K562 (cell line): ENCODE measurements at regions not wholly inside any gene's neighbourhood (a gene's known extent, or its start where the extent isn't known, plus 50 kb on each side); places are given as distances from the start of the nearest gene placed in this dataset.

Experiments
- ATAC-seq: fragments of 200-7000 bp; cut with Tn5 transposase; 3 replicates; pipeline ENCODE4 v1.9.1; 2020; ENCODE audit warnings: moderate library complexity
- BruUV-seq: library from RNA; stranded (reverse); fragments of 400-500 nt; replicated peaks from 2 replicates; lab custom pipeline; 2021; lab: Mats Ljungman, UMichigan
- CTCF ChIA-PET: fragments of 300-600 bp; formaldehyde crosslinking; extraction: SDS; loops from one replicate; lab custom pipeline; 2021; ENCODE audit warnings: low intra/inter-chr PET ratio; lab: Yijun Ruan, JAX
- POLR2A ChIA-PET: fragments of 300-600, 350-650 bp; sonication (Branson Sonifier 250); formaldehyde crosslinking; extraction: SDS; loops from one replicate; lab custom pipeline; 2021; ENCODE audit warnings: antibody characterized with exemption, inconsistent platforms; lab: Yijun Ruan, JAX
- DNase-seq, 4 experiments: peaks; one replicate each; pipeline versions ENCODE4 v3.0.0 to v3.0.0-alpha.2; 2011 to 2018; ENCODE audit warnings: low spot score in 3 of 4, mixed read lengths in 3 of 4; ENCODE audit errors: extremely low read depth in 1 of 4
- FAIRE-seq: peaks from 2 replicates; lab custom pipeline; 2011; peaks lifted over from hg19 to GRCh38; lab: Jason Lieb, UNC
- H2AFZ ChIP-seq: 2 replicates; pipeline ENCODE4 v1.6.0; 2011; ENCODE audit warnings: low read depth, low read length, control low read depth, inconsistent platforms
- H3K27ac ChIP-seq: fragments of 200-600 bp; 3 replicates; pipeline ENCODE4 v1.8.0; 2011; ENCODE audit warnings: low read depth, mild to moderate bottlenecking, control low read depth, inconsistent platforms, low read length, moderate library complexity, mixed read lengths; ENCODE audit errors: extremely low read depth
- H3K27me3 ChIP-seq, 2 experiments: fragments of 300-600 bp in 1 of 2; 2 replicates in 1 of 2; 3 replicates in 1 of 2; pipeline versions ENCODE4 v1.6.0 to v1.8.0; 2011; ENCODE audit warnings: inconsistent platforms in 2 of 2, low read length in 2 of 2, mild to moderate bottlenecking in 1 of 2, mixed read lengths in 1 of 2, moderate library complexity in 1 of 2; ENCODE audit not compliant: control insufficient read depth in 2 of 2, insufficient read depth in 2 of 2
- H3K36me3 ChIP-seq: fragments of 300-600 bp; 3 replicates; pipeline ENCODE4 v1.8.0; 2011; ENCODE audit warnings: mild to moderate bottlenecking, low read length, inconsistent platforms; ENCODE audit not compliant: control insufficient read depth, insufficient read depth
- H3K4me1 ChIP-seq, 2 experiments: fragments of 200-600 bp in 1 of 2; replicated peaks in 1 of 2; 2 replicates in 1 of 2; 3 replicates in 1 of 2; pipeline versions ENCODE4 v1.5.1 to v1.8.0; 2011; ENCODE audit warnings: inconsistent platforms in 2 of 2, low read length in 2 of 2, mild to moderate bottlenecking in 1 of 2, mixed read lengths in 1 of 2, moderate library complexity in 1 of 2; ENCODE audit not compliant: control insufficient read depth in 2 of 2, insufficient read depth in 2 of 2
- H3K4me2 ChIP-seq: 2 replicates; pipeline ENCODE4 v1.6.1; 2011; ENCODE audit warnings: low read length, control low read depth, inconsistent platforms, mixed read lengths; ENCODE audit not compliant: insufficient read depth
- H3K4me3 ChIP-seq: fragments of 200-600 bp; sonication (generic), shearing (Covaris generic); 2 replicates; pipeline ENCODE4 v1.5.1; 2016; ENCODE audit warnings: control low read depth, inconsistent platforms
- H3K79me2 ChIP-seq: fragments of 200-600 bp; 3 replicates; pipeline ENCODE4 v1.8.0; 2011; ENCODE audit warnings: low read length, inconsistent platforms; ENCODE audit not compliant: control insufficient read depth, insufficient read depth
- H3K9ac ChIP-seq, 2 experiments: 2 replicates each; pipeline versions ENCODE4 v1.6.0 to v1.6.1; 2011; ENCODE audit warnings: low read depth in 2 of 2, low read length in 2 of 2, control low read depth in 1 of 2, inconsistent platforms in 1 of 2, mild to moderate bottlenecking in 1 of 2, mixed read lengths in 1 of 2; ENCODE audit not compliant: insufficient read depth in 1 of 2
- H3K9me1 ChIP-seq: one replicate; pipeline ENCODE4 v1.6.0; 2011; ENCODE audit warnings: inconsistent platforms, mild to moderate bottlenecking, low read length, moderate library complexity; ENCODE audit not compliant: control insufficient read depth, insufficient read depth
- H3K9me3 ChIP-seq: replicated peaks from 2 replicates; pipeline ENCODE4 v1.5.1; 2011; ENCODE audit warnings: low read depth, low read length, inconsistent platforms; ENCODE audit not compliant: control insufficient read depth, insufficient read depth
- H4K20me1 ChIP-seq: replicated peaks from 2 replicates; pipeline ENCODE4 v1.6.1; 2011; ENCODE audit warnings: low read length, inconsistent platforms, mixed read lengths; ENCODE audit not compliant: control insufficient read depth, insufficient read depth
- AFF4 ChIP-seq: sonication (generic); formaldehyde crosslinking; IDR thresholded peaks from 2 replicates; pipeline ENCODE4 v1.8.0; 2023; ENCODE audit warnings: mild to moderate bottlenecking, missing genetic modification reagents
- CTBP1 ChIP-seq: fragments of 450-650 bp; IDR thresholded peaks from 2 replicates; pipeline ENCODE4 v1.6.1; 2016; ENCODE audit warnings: borderline replicate concordance
- ETS2 ChIP-seq: IDR thresholded peaks from 2 replicates; pipeline ENCODE4 v1.6.1; 2016; ENCODE audit warnings: borderline replicate concordance, missing genetic modification characterization, mild to moderate bottlenecking, moderate library complexity, missing compliant biosample characterization; ENCODE audit not compliant: poor library complexity, severe bottlenecking
- ETV1 ChIP-seq: fragments of 450-650 bp; conservative IDR thresholded peaks from 2 replicates; pipeline ENCODE4 v1.6.1; 2016; ENCODE audit warnings: missing genetic modification characterization, control low read depth, low read depth, missing compliant biosample characterization
- IFI16 ChIP-seq: fragments of 250-450 bp; sonication (Bioruptor Pico); IDR thresholded peaks from 2 replicates; pipeline ENCODE4 v2.1.2; 2022; ENCODE audit warnings: mild to moderate bottlenecking, inconsistent platforms
- KDM5B ChIP-seq: fragments of 200-600 bp; sonication (generic); IDR thresholded peaks from 2 replicates; pipeline ENCODE4 v1.6.1; 2012; ENCODE audit warnings: low read depth, mild to moderate bottlenecking, moderate library complexity, low read length, control low read depth, inconsistent platforms; ENCODE audit not compliant: insufficient replicate concordance
- POU5F1 ChIP-seq: fragments of 150-350 bp; IDR thresholded peaks from 2 replicates; pipeline ENCODE4 v1.6.1; 2014; ENCODE audit warnings: borderline replicate concordance, low read length, low read depth, mild to moderate bottlenecking; ENCODE audit not compliant: partially characterized antibody
- PTTG1 ChIP-seq: fragments of 450-650 bp; IDR thresholded peaks from 2 replicates; pipeline ENCODE4 v1.6.1; 2016; ENCODE audit warnings: low read depth, mild to moderate bottlenecking, missing genetic modification characterization, missing compliant biosample characterization
- SAP30 ChIP-seq: fragments of 200-600 bp; sonication (generic); IDR thresholded peaks from 2 replicates; pipeline ENCODE4 v1.6.1; 2012; ENCODE audit warnings: borderline replicate concordance, low read depth, mild to moderate bottlenecking, moderate library complexity, low read length, control low read depth, inconsistent platforms; ENCODE audit not compliant: insufficient read depth, poor library complexity, severe bottlenecking
- TAF1 ChIP-seq: IDR thresholded peaks from 2 replicates; pipeline ENCODE4 v1.6.1; 2011; ENCODE audit warnings: mild to moderate bottlenecking, low read length, moderate library complexity; ENCODE audit not compliant: insufficient read depth, control insufficient read depth, severe bottlenecking; ENCODE audit errors: extremely low read depth
- ZC3H11A ChIP-seq: IDR thresholded peaks from 2 replicates; pipeline ENCODE4 v1.6.1; 2012; ENCODE audit warnings: low read depth, low read length, improper control_type of control experiment
- WGBS: fragments of 100-300 bp; shearing (Covaris generic); methylation state at CpG from one replicate; pipeline ENCODE4 v1.1.6; 2016; ENCODE audit warnings: low coverage, mixed read lengths; ENCODE audit not compliant: insufficient coverage; ENCODE audit errors: missing lambda C conversion rate; 5-methylcytosine and 5-hydroxymethylcytosine counted together
- in situ Hi-C: fragments of 300-500 bp; cut with MboI; formaldehyde crosslinking; loops from 4 replicates; pipeline ENCODE4 v1.15.0; 2018; ENCODE audit warnings: inconsistent platforms, mixed read lengths
- intact Hi-C: fragments of 100-400 bp; cut with micrococcal nuclease; formaldehyde crosslinking; loops from 2 replicates; pipeline ENCODE4 v1.14.2; 2022
- TF ChIP-seq, protein P1 (sequence below): fragments of 250-450 bp; sonication (Bioruptor Pico); IDR thresholded peaks from 2 replicates; pipeline ENCODE4 v1.4.0; 2020; ENCODE audit warnings: mild to moderate bottlenecking
- TF ChIP-seq, protein P2 (sequence below): fragments of 250-450 bp; sonication (Bioruptor Pico); IDR thresholded peaks from 2 replicates; pipeline ENCODE4 v1.8.0; 2021; ENCODE audit warnings: moderate library complexity, mild to moderate bottlenecking, inconsistent platforms

DNA sequence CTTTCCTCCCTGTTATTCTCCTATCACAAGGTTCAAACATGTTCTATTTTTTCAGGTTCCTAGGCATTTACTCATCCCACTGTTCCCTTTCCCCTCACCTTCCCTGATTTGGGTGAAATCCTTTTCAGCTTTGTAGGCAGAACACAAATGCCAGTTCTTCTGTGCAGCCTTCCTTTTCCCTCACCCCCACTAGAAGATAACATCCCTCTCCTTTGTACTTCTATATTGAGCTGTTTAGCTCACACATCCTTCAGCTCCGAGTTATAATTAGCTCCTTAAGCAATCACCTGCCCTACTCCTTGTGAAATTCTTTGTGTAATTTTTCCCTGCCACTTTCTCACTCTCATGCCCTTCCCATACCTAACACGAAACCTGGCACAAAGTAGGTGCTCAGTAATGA lies 240.9 kb downstream of the AR start (continued):
- TF ChIP-seq POU5F1, result no peak

DNA sequence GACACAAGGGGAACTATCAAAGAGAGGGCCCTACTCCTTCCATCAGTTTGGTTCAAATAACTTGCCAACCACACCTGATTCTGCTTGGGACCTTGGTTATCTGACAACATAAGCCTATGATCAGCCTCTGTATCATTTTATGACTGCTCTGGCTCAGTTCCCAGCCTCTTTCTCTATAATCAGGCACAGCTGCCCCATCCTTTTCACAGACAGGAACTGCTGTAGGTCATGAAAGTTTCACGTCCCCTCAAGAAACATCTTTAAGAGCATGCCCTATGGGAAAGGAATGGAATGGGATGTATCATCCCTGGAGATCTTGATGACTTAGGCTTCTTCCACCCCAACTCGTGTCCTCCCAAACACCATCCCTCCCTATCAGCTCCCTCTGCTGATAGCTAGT lies 243.4 kb downstream of the AR start:
- POLR2A ChIA-PET, result no interaction called here
- Histone ChIP-seq H3K4me3 (no peak overlapping the region), H3K36me3 (no peaks in the 10 kb centered on the region)
- no peak for FAIRE-seq
- TF ChIP-seq, protein P1, sequence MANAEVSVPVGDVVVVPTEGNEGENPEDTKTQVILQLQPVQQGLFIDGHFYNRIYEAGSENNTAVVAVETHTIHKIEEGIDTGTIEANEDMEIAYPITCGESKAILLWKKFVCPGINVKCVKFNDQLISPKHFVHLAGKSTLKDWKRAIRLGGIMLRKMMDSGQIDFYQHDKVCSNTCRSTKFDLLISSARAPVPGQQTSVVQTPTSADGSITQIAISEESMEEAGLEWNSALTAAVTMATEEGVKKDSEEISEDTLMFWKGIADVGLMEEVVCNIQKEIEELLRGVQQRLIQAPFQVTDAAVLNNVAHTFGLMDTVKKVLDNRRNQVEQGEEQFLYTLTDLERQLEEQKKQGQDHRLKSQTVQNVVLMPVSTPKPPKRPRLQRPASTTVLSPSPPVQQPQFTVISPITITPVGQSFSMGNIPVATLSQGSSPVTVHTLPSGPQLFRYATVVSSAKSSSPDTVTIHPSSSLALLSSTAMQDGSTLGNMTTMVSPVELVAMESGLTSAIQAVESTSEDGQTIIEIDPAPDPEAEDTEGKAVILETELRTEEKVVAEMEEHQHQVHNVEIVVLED, result no peak
- TF ChIP-seq AFF4 (CRISPR knock-in tag) (no peak), IFI16 (CRISPR knock-in tag) (no peak), TAF1 (no peak), ETV1 (tag) (no peak), CTBP1 (no peak), KDM5B (no peak), PTTG1 (tag) (no peak), SAP30 (no peak), ZC3H11A (no peak), ETS2 (tag) (no peak)
- TF ChIP-seq, protein P2, sequence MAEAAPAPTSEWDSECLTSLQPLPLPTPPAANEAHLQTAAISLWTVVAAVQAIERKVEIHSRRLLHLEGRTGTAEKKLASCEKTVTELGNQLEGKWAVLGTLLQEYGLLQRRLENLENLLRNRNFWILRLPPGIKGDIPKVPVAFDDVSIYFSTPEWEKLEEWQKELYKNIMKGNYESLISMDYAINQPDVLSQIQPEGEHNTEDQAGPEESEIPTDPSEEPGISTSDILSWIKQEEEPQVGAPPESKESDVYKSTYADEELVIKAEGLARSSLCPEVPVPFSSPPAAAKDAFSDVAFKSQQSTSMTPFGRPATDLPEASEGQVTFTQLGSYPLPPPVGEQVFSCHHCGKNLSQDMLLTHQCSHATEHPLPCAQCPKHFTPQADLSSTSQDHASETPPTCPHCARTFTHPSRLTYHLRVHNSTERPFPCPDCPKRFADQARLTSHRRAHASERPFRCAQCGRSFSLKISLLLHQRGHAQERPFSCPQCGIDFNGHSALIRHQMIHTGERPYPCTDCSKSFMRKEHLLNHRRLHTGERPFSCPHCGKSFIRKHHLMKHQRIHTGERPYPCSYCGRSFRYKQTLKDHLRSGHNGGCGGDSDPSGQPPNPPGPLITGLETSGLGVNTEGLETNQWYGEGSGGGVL (CRISPR knock-in tag), result no peak
- TF ChIP-seq, all 486 proteins: peak for 0
- CTCF ChIA-PET, result no interaction called here
- Histone ChIP-seq H3K9me1 (no peaks in the 10 kb centered on the region), H3K27ac (no peak overlapping the region), H3K9me3 (no peaks in the 10 kb centered on the region), H3K79me2 (no peaks in the 10 kb centered on the region), H4K20me1 (no peaks in the 10 kb centered on the region), H2AFZ (no peak overlapping the region), H3K4me1 (no peaks in the 10 kb centered on the region), H3K4me2 (no peak overlapping the region), H3K27me3 (no peaks in the 10 kb centered on the region), H3K9ac (no peak overlapping the region)
- DNase-seq, result no peak
- intact Hi-C loops (no loop called here), in situ Hi-C loops (no loop called here)
- BruUV-seq, result no TSS peak
- 0% methylated on average over 2 of the region's 2 CpGs for WGBS
- ATAC-seq, result no peak
